Keratinocyte (primary cell): ENCODE measurements at regions not wholly inside any gene's neighbourhood (a gene's known extent, or its start where the extent isn't known, plus 50 kb on each side); places are given as distances from the start of the nearest gene placed in this dataset.

Experiments used
- DNase-seq: peaks from one replicate; pipeline ENCODE4 v3.0.0-alpha.2; 2011; ENCODE audit warnings: low read depth, missing footprints, low spot score
- FAIRE-seq: peaks from 2 replicates; lab custom pipeline; 2011; peaks lifted over from hg19 to GRCh38; lab: Jason Lieb, UNC
- H2AFZ ChIP-seq: 2 replicates; pipeline ENCODE4 v1.6.0; 2012; ENCODE audit warnings: low read length, control low read depth, inconsistent platforms; ENCODE audit not compliant: control insufficient read depth
- H3K27ac ChIP-seq: 2 replicates; pipeline ENCODE4 v1.5.1; 2011; ENCODE audit warnings: low read length; ENCODE audit not compliant: control insufficient read depth, insufficient read depth
- H3K27me3 ChIP-seq: 3 replicates; pipeline ENCODE4 v1.6.0; 2011; ENCODE audit warnings: low read length; ENCODE audit not compliant: control insufficient read depth, insufficient read depth; ENCODE audit errors: extremely low read depth
- H3K36me3 ChIP-seq, 2 experiments: 2 replicates in 1 of 2; 3 replicates in 1 of 2; pipeline ENCODE4 v1.5.1; 2011; ENCODE audit warnings: low read length in 2 of 2, mild to moderate bottlenecking in 1 of 2; ENCODE audit not compliant: control insufficient read depth in 2 of 2, insufficient read depth in 2 of 2; ENCODE audit errors: extremely low read depth in 1 of 2
- H3K4me1 ChIP-seq: 3 replicates; pipeline ENCODE4 v1.5.1; 2011; ENCODE audit warnings: low read length; ENCODE audit not compliant: control insufficient read depth, insufficient read depth; ENCODE audit errors: extremely low read depth
- H3K4me2 ChIP-seq: 3 replicates; pipeline ENCODE4 v1.6.0; 2011; ENCODE audit warnings: low read depth, low read length; ENCODE audit not compliant: control insufficient read depth, insufficient read depth; ENCODE audit errors: extremely low read depth
- H3K4me3 ChIP-seq, 3 experiments: fragments of 200-600 bp in 1 of 3; sonication (generic) in 1 of 3; 2 replicates in 2 of 3; 3 replicates in 1 of 3; pipeline ENCODE4 v1.5.1; 2011 to 2016; ENCODE audit warnings: low read length in 3 of 3, mild to moderate bottlenecking in 3 of 3, control low read depth in 2 of 3, inconsistent platforms in 1 of 3, low read depth in 1 of 3, mixed read lengths in 1 of 3, mixed run types in 1 of 3, moderate library complexity in 1 of 3; ENCODE audit not compliant: control insufficient read depth in 2 of 3, insufficient read depth in 2 of 3; ENCODE audit errors: extremely low read depth in 1 of 3
- H3K79me2 ChIP-seq: 2 replicates; pipeline ENCODE4 v1.6.0; 2012; ENCODE audit warnings: low read length; ENCODE audit not compliant: control insufficient read depth, insufficient read depth
- H3K9ac ChIP-seq: 3 replicates; pipeline ENCODE4 v1.6.0; 2011; ENCODE audit warnings: low read length; ENCODE audit not compliant: control insufficient read depth, insufficient read depth; ENCODE audit errors: extremely low read depth
- H3K9me1 ChIP-seq: 3 replicates; pipeline ENCODE4 v1.6.0; 2011; ENCODE audit warnings: low read length; ENCODE audit not compliant: control insufficient read depth, insufficient read depth; ENCODE audit errors: extremely low read depth
- H3K9me3 ChIP-seq: 2 replicates; pipeline ENCODE4 v1.5.1; 2012; ENCODE audit warnings: low read depth, low read length; ENCODE audit not compliant: control insufficient read depth
- H4K20me1 ChIP-seq: 3 replicates; pipeline ENCODE4 v1.6.0; 2011; ENCODE audit warnings: low read length; ENCODE audit not compliant: control insufficient read depth, insufficient read depth; ENCODE audit errors: extremely low read depth
- CTCF ChIP-seq, 3 experiments: IDR thresholded peaks in 1 of 3; conservative IDR thresholded peaks in 1 of 3; optimal IDR thresholded peaks in 1 of 3; 2 replicates in 2 of 3; 3 replicates in 1 of 3; pipeline versions ENCODE3 to v1.5.1; 2011; ENCODE audit warnings: low read length in 3 of 3, mild to moderate bottlenecking in 3 of 3, moderate library complexity in 2 of 3, control low read depth in 1 of 3, inconsistent platforms in 1 of 3; ENCODE audit not compliant: insufficient read depth in 2 of 3; ENCODE audit errors: extremely low read depth in 1 of 3
- EZH2 ChIP-seq: IDR thresholded peaks from one replicate; pipeline ENCODE4 v1.6.1; 2012; ENCODE audit warnings: inconsistent platforms, mild to moderate bottlenecking, low read length, moderate library complexity
- dilution Hi-C: fragments of 300-500 bp; cut with MboI; formaldehyde crosslinking; loops from one replicate; pipeline ENCODE4 v1.7.0; 2020; ENCODE audit warnings: low sequenced_read_pairs; ENCODE audit not compliant: extremely low pct_ligation_motif_present

- Histone ChIP-seq H3K9ac (no peak overlapping the region), H2AFZ (no peak overlapping the region)
Measured at GRCh38 chr4:31160146-31160545, 440.0 kb downstream of the PCDH7 start.

GRCh38 chr4:31169846-31170245 is 449.7 kb downstream of the PCDH7 start:
- H3K4me1 ChIP-seq = peaks cover 6% of the 10 kb centered on the region
- no peaks in the 10 kb centered on the region for H3K9me1 ChIP-seq
- no peak for DNase-seq
- no peaks in the 10 kb centered on the region for H3K36me3 ChIP-seq
- H3K9ac ChIP-seq = no peak overlapping the region
- no peaks in the 10 kb centered on the region for H3K9me3 ChIP-seq
- no peak overlapping the region for H3K27ac ChIP-seq
- no peaks in the 10 kb centered on the region for H4K20me1 ChIP-seq
- H3K79me2 ChIP-seq = no peaks in the 10 kb centered on the region
- H3K4me3 ChIP-seq = no peak overlapping the region
- H2AFZ ChIP-seq = peak overlapping the region; percentile 36
- dilution Hi-C loops = no loop called here
- H3K4me2 ChIP-seq = peak overlapping the region; percentile 37
- TF ChIP-seq EZH2 (no peak), CTCF (optimal IDR thresholded peaks at IDR 0.05 in 1 of 3, IDR thresholded peaks at IDR 0.05 in 1 of 3, conservative IDR thresholded peaks at IDR 0.05 in 1 of 3; ENCODE audit: extremely low read depth in 1 of 3, insufficient read depth in 2 of 3, low read length in 3 of 3) (no peak)
- no peaks in the 10 kb centered on the region for H3K27me3 ChIP-seq
- peak; percentile 75 for FAIRE-seq

More at GRCh38 chr4:31160146-31160545, 440.0 kb downstream of the PCDH7 start:
- Histone ChIP-seq H3K27ac (no peak overlapping the region), H3K27me3 (no peaks in the 10 kb centered on the region), H3K9me1 (no peaks in the 10 kb centered on the region), H3K4me1 (no peaks in the 10 kb centered on the region), H3K36me3 (no peaks in the 10 kb centered on the region), H3K4me3 (no peak overlapping the region), H3K9me3 (no peaks in the 10 kb centered on the region), H3K4me2 (no peak overlapping the region), H4K20me1 (no peaks in the 10 kb centered on the region), H3K79me2 (no peaks in the 10 kb centered on the region)
- no peak for DNase-seq
- dilution Hi-C loops = no loop called here
- TF ChIP-seq CTCF (optimal IDR thresholded peaks at IDR 0.05 in 1 of 3, IDR thresholded peaks at IDR 0.05 in 1 of 3, conservative IDR thresholded peaks at IDR 0.05 in 1 of 3; ENCODE audit: extremely low read depth in 1 of 3, insufficient read depth in 2 of 3, low read length in 3 of 3) = no peak
- no peak for TF ChIP-seq EZH2
- FAIRE-seq = no peak
